ENCODE measurements at regions not wholly inside any gene's neighbourhood (a gene's known extent, or its start where the extent isn't known, plus 50 kb on each side); places are given as distances from the start of the nearest gene placed in this dataset.
"Not testable (repeated sequence)": the region's sequence is repeated elsewhere in the genome, so short reads cannot be mapped to it uniquely, and the experiment has no call there.

DNA sequence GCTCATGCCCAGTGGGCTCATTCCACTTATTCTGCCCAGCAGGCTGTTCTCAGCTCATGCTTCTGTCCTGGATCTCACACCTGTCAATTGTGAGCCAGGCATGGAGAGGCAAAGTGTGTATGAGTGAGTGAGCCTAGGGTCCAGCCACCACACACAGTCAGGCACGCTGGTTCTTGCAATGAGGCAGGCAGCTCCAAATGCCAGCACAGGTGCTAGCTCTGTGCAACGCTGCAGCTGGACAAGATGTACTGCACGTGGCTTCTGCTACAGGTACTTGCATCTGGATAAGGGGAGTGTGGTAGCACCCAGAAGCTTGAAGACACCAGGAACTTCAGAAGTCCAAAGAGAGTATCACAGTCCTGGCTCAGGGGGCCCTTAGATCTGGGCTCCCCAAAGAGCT, 1249.4 kb upstream of the IGFBP7 start:
- DNase-seq: no peak

- no peak for DNase-seq
Observed at GRCh38 chr4:58357947-58358346, 1247.8 kb upstream of the IGFBP7 start.

GRCh38 chr4:58325070-58325469, 1214.9 kb upstream of the IGFBP7 start:
- no peak for DNase-seq

- DNase-seq: no peak
Observed at GRCh38 chr4:58313444-58313843, 1203.3 kb upstream of the IGFBP7 start.

DNA sequence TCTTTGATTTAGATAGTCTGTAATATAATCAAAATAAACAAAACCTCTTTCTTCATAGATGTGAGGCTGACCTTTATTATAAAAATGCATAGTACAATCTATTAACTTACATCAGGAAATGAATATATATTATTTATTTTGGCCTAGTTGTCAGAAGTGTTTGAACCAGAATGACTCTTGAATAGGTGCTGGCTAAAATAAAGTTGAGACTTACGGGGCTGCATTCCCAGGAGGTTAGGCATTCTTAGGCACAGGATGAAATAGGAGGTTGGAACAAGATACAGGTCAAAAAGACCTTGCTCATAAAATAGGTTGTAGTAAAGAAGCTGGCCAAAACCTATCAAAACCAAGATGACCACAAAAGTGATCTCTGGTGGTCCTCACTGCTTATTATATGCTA, 1193.3 kb upstream of the IGFBP7 start:
- no peak for DNase-seq

- DNase-seq: no peak
Observed at GRCh38 chr4:58301376-58301999, 1191.3 kb upstream of the IGFBP7 start.

DNA sequence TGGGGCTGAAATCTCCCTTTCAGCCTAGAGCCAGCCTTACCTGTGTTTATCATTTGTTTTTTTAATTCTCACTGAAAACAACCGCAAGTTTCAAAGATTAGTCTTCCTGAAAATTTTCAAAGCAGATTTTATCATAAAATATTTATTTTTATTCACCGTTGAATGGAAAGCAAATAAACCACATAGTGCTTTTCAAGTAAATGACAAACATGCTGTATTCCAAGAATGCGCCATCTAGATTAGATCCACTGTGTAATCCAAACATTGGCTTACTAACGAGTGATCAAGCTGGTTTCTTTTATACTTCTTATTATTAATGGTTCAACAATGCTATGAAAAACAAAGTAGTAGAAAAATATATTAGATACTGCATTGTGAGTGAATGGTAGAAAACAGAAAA, 1176.2 kb upstream of the IGFBP7 start:
- DNase-seq: no peak

- not testable (repeated sequence) for DNase-seq
Observed at GRCh38 chr4:58280928-58281327, 1170.7 kb upstream of the IGFBP7 start.

DNA sequence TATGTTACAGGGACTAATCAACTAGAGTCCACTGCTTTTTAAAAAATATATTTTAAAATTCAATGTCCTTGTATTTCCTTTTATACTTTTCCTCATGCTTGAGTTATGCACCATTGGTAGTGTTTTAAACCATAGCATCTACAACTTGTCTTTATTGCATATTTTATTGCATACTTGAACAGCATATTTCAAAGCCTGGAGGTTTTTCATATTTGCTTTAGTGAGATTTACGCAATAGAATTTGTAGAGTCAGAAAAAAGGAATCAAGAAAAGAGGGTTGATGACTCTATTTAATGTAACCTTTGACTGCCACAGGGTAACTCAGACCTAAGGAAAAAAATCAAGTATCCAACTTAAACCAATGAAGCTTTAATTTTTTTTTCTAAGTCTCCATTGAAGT, 1165.7 kb upstream of the IGFBP7 start:
- no peak for DNase-seq

DNA sequence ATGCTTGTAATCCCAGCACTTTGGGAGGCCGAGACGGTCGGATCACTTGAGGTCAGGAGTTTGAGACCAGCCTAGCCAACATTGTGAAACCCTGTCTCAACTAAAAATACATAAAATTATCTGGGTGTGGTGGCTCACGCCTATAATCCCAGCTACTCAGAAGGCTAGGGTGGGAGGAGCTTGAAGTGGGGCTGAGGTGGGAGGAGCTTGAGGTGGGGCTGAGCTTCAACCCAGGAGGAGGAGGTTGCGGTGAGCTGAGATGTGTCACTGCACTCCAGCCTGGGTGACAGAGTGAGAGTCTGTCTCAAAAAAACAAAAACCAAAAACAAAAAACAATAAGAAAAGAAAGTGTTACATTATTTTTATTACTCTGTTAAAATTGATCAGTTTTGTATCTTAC, 1164.4 kb upstream of the IGFBP7 start:
- DNase-seq: no peak

- no peak for DNase-seq
Observed at GRCh38 chr4:58272311-58272710, 1162.1 kb upstream of the IGFBP7 start.

DNA sequence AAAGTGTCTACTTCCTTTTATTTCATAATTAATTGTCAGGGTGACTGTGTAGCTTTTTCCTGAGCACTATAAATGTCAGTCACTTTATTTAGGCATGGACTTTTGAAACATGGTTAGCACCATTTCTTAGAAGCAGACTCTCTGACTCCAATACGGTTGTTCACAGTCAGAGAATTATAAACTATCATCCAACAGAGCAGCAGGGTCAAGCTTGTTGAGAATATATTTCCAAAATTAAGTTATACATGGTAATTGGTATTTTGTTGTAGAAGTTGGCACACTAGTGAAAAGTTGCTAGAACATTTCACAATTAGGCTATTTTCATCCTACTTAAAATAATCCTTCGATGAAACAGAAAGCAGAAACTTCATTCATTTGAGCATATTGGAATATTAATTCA, 1155.5 kb upstream of the IGFBP7 start:
- no peak for DNase-seq

- DNase-seq: no peak
Observed at GRCh38 chr4:58261526-58261925, 1151.3 kb upstream of the IGFBP7 start.

DNA sequence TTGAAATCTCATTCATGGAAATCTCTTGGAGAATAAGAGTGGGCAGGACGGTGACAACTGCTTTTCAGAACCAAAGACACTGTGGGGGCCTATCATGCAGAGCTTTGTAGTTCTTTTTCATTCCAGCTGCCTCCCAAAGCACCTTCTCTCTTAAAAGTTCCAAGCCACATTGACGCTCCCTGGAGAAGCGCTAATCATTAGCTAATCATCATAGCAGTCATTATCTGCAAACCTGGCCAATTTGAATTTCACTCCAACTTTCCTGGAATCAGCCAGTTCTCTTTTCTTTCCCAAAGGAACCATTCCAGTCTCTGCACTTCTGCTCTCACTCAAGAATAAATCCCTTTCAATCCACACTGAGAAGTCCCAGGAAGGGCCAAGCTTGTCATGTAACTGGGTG, 1144.1 kb upstream of the IGFBP7 start:
- DNase-seq: no peak

GRCh38 chr4:58252656-58253055, 1142.5 kb upstream of the IGFBP7 start:
- DNase-seq: no peak

DNA sequence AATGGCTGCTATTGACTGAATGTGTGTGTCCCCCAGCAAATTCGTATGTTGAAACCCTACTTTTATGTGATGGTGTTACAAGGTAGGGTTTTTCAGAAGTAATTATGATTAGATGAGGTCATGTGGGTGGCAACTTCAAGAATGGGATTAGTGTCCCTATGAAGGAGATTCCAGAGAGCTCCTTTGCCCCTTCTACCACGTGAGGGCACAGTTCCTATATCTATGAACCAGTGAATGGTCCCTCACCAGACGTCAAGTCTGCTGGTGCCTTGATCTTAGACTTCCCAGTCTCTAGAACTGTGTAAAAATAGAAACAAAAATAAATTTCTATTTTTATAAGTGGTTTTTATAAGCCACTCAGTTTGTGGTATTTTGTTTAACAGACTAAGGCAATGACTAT, 1137.6 kb upstream of the IGFBP7 start:
- DNase-seq: no peak

DNA sequence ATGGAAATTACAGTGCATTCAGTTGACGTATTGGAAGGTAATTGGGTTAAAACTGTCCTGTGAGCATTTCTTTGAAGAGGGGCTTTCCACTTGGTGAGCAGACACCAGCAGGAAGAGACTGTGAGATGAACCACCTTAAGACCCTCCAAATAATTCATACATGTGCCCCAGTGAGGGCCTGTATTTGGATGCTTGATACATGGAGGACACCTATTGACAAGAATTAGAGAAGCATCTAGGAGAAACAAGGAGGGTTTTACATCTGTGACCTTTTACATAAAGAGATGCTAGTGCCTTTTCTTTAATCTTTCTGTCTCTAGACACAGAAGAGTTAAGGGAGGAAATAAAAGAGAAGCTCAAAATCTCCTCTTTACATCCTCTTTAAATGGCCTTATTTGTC, 1115.3 kb upstream of the IGFBP7 start:
- DNase-seq: no peak

DNA sequence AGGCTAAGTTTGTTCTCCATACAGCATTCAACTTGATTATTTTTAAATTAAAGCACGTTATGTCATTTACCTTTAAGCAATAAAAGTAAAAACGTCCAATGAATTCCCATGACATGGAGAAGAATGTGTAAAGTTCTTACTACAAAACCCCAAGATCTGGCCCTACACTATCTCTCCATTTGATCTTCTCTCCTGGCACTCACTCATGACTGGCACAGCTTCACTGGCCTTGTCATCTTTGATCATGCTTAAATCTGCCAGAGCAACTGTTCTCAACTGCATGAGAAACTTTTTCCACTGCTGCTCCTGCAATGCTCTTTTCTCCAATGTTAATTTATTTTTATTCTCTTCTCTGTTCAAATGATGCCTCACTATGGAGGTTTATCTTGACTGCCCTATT, 1109.0 kb upstream of the IGFBP7 start:
- DNase-seq: no peak

DNA sequence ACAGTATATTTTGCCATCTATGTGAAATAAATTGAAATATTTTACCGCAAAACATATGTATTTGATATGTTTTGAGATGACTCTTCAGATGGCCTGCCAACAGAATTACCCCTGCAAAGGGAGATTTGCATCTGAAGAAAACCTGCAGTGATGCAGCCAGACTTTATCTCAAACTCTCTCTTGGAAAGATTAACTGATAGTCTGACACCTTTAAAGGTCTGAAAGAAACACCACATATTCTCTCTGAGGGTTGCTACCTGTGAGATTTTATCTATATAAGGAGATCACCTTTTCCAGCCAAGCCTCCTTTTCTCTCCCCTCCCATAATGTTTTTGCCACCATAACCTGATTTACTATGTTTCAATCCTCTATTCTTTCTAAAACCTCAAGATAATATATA, 1106.3 kb upstream of the IGFBP7 start:
- DNase-seq: no peak

DNA sequence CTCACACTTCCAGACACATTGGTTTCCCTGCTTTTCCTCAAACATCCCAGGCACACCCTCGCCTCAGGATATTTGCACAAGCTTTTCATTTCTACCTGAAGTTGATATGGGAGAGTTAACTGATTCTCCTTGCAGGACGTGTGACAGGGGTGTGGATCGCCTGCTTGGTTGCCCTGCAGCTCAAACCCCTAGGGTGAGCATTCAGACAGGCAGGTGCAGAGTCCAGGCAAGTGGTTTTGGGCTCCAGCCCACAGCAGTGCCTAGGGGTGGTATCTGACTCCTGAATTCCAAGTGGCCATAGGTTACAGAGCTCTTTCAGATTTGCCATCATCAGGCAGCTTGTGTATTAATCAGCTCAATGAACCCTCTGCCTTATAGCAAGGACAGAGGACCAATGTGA, 1104.2 kb upstream of the IGFBP7 start:
- DNase-seq: no peak

DNA sequence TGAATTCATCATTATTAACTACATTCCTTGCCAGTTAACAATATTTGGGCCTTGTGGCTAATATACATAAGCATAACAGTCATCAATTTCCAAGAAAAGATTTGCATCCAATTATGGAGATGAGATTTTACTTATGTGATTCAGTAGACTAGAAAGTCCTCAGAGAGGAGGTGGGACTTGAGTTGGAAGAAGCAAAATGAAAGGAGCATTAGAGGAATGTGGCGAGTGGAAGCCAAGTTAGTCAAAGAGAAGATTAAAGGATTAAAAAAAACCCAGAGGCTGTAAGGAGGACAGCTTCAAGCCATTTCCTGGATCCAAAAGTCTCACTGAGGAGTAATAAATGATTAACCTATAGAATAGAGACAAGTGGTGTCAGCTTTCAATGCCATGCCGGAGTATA, 1099.4 kb upstream of the IGFBP7 start:
- no peak for DNase-seq

DNA sequence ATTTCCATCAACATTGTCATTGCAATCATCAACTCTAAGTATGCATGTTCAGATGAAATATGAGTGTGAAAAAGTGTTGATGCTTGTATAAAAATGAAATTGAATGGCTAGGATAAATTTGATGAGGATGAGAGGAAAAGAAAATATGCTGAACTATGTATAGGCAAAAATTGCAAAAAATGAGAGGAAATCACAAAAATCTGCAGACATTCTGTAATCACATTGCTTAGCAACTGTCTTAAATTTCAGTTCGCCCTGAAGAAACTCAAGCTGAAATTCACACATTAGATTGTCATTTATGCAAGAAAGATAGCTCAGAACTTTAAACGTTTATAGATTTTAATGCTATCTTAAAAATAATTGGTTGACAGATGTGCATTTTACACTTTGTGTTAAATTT, 1098.8 kb upstream of the IGFBP7 start:
- DNase-seq: no peak

GRCh38 chr4:58205446-58206235, 1095.5 kb upstream of the IGFBP7 start:
- no peak for DNase-seq

GRCh38 chr4:58192217-58192616, 1082.0 kb upstream of the IGFBP7 start:
- DNase-seq: no peak

- peak; percentile 72 for DNase-seq
Observed at GRCh38 chr4:58191109-58191508, 1080.9 kb upstream of the IGFBP7 start.

All from COR-L47 (cell line).